Activated CD4-positive, alpha-beta T cell treated with anti-CD3 and anti-CD28 coated beads, Interleukin-10, Interleukin-2, amounts not matched to agents 100 ng/mL and 50 ng/mL, durations not matched to agents 16 hours and 8 hours (primary cell): ENCODE measurements at regions not wholly inside any gene's neighbourhood (a gene's known extent, or its start where the extent isn't known, plus 50 kb on each side); places are given as distances from the start of the nearest gene placed in this dataset.
A peak's percentile ranks its signal among the peaks of the same experiment; 100 is the strongest.
"Not testable (repeated sequence)": the region's sequence is repeated elsewhere in the genome, so short reads cannot be mapped to it uniquely, and the experiment has no call there.

ENCODE experiments used
- DNase-seq: peaks from one replicate; pipeline ENCODE4 v3.0.0-alpha.2; 2020

DNA sequence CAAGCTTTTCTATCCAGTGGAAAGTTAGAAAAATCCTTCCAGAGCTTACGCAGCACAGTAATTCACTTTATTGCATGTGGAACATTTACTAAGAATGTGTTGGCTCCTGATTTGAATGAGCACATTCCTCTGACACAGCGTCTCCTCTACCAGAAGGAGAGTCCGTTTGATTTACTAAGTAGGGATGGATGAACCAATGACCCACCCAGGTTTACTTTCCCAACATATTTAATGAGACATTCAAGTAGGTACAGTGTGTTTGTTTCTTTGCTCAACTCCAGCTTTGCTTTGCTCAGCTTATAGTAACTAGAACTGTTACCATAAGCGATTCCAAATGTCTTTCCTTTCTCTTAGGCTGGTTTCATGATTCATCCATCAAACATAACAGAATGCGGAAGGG, 161.7 kb downstream of the SMARCA1 start:
- DNase-seq = no peak

DNA sequence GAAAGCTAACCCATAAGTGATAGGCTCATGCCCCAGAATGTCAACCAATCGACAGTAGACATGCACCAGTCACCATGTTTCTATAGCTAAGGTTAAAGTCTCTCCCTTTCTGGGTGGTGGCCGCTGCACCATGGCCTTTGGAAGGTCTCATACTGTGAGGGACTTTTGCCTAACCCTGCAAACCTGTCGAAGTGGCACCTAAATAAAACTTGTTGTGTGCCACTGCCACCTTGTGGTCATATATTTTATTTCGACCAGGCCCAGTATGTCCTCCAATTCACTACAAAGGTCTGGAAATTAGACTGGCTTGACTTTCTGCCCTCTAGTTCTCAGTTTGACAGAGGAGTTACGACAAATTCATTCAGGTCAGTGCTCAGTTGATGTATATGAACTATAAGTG, 163.1 kb downstream of the SMARCA1 start:
- DNase-seq = peak; percentile 68

GRCh38 chrX:129359269-129359668, 164.0 kb downstream of the SMARCA1 start:
- DNase-seq = peak; percentile 29

DNA sequence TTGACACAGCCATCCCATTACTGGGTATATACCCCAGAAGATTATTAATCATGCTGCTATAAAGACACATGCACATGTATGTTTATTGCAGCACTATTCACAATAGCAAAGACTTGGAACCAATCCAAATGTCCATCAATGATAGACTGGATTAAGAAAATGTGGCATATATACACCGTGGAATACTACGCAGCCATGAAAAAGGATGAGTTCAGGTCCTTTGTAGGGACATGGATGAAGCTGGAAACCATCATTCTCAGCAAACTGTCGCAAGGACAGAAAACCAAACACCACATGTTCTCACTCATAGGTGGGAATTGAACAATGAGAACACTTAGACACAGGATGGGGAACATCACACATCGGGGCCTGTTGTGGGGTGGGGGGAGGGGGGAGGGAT, 165.9 kb downstream of the SMARCA1 start:
- DNase-seq = not testable (repeated sequence)

GRCh38 chrX:129347291-129347690, 176.0 kb downstream of the SMARCA1 start:
- DNase-seq = no peak

DNA sequence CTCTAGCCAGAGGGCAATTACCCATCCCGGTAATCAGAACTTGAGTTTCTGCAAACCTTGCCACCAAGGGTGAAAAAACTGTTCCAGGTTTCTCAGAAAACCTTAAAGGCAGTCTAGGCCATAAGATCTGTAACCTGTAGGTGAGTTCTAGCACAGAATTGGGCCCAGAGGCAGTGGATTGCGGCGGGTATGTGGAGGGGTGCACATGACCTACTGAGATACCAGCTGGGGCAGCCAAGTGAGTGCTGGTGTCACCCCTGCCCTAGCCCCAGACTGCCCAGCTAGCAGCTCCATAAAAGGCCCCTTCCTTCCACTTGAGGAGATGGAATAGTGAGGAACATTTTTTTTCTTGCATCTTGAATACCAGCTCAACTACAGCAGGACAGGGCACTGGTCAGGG, 176.7 kb downstream of the SMARCA1 start:
- DNase-seq = no peak

GRCh38 chrX:129337264-129337663, 186.0 kb downstream of the SMARCA1 start:
- DNase-seq = not testable (repeated sequence)

- no peak for DNase-seq
These were observed 200.2 kb downstream of the SMARCA1 start for GRCh38 chrX:129323115-129323514.

DNA sequence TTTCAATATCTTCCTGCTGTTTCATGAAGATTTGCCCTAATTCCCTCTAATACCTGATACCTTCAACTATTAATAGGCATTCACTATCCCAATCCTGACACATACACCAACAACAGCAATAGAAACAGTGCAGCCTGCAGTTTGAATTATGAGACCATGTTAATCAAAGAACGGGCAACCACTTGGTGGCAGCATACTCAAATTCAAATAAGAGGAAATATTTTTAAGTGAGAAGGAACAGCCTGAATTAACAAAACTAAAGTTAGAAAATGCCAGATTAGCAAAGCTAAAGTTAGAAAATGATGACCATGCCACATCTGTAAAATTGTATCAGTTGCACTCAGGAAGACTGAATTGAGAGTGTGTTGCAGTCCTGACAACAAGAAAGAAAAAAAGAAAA, 204.9 kb downstream of the SMARCA1 start:
- peak; percentile 11 for DNase-seq

- DNase-seq = no peak
These were observed 206.8 kb downstream of the SMARCA1 start for GRCh38 chrX:129316461-129316860.

- no peak for DNase-seq
These were observed 213.3 kb downstream of the SMARCA1 start for GRCh38 chrX:129310000-129310399.

- DNase-seq = no peak
These were observed 260.4 kb downstream of the SMARCA1 start for GRCh38 chrX:129262912-129263311.

DNA sequence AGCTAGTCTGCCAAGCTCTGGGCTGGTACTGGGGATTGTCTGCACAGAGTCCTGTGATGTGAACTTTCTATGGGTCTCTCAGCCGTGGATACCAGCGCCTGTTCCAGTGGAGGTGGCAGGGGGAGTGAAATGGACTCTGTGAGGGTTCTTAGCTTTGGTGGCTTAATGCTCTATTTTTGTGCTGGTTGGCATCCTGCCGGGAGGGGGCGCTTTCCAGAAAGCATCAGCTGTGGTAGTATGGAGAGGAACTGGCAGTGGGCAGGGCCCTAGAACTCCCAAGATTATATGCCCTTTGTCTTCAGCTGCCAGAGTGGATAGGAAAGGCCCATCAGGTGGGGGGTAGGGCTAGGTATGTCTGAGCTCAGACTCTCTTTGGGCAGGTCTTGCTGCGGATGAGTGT, 267.8 kb downstream of the SMARCA1 start:
- not testable (repeated sequence) for DNase-seq

DNA sequence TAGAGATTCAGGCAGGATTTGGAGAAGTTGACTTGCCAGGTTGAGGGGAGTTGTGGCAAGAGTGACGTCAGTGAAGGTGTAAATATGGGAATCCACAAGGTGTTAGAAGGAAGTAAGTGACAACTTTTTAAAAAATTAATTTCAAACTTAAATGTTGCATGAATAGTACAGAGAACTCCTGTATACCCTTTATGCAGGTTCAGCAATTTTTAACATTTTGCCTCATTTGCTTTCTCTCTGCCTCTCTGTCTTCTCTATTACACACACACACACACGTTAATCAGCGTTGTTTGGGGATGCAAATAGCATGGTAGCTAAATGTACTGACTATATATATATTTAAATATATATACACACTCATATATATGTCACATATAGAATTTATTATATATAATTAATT, 273.7 kb downstream of the SMARCA1 start:
- DNase-seq = no peak

- no peak for DNase-seq
These were observed 275.6 kb downstream of the SMARCA1 start for GRCh38 chrX:129247642-129248041.

DNA sequence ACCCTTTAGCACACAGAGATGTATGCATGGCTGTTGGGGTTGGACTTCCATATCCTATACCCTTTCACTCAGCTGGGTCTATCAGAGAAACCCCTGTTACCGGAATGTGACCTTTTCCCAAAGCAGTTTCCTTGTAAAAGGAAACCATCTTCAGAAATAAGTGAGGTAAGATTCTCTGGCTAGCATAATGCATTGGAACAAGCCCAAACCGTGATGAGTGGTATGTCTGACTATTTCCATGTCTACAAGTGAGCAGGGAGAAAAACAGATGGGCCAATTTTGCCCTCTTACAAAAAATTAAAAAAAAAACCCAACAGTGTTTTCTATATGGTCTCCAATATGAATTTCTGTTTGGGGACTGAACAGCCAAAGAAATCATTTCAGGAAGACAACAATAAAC, 283.9 kb downstream of the SMARCA1 start:
- no peak for DNase-seq

DNA sequence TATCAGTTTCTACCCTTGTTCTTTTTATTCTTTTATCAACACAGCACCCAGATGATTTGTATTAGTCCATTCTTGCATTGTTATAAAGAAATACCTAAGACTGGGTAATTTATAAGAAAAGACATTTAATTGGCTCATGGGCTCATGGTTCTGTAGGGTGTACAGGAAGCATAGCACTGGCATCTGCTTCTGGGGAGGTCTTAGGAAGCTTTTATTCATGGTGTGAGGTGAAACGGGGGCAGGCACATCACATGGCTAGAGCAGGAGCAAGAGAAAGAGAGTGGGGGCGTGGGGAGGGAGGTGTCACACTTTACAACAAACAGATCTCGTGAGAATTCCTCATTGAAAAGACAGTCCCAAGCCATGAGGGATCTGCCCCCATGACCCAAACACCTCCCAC, 285.3 kb downstream of the SMARCA1 start:
- no peak for DNase-seq

GRCh38 chrX:129235903-129236302, 287.4 kb downstream of the SMARCA1 start:
- no peak for DNase-seq

- DNase-seq = no peak
These were observed 289.5 kb downstream of the SMARCA1 start for GRCh38 chrX:129233786-129234185.

DNA sequence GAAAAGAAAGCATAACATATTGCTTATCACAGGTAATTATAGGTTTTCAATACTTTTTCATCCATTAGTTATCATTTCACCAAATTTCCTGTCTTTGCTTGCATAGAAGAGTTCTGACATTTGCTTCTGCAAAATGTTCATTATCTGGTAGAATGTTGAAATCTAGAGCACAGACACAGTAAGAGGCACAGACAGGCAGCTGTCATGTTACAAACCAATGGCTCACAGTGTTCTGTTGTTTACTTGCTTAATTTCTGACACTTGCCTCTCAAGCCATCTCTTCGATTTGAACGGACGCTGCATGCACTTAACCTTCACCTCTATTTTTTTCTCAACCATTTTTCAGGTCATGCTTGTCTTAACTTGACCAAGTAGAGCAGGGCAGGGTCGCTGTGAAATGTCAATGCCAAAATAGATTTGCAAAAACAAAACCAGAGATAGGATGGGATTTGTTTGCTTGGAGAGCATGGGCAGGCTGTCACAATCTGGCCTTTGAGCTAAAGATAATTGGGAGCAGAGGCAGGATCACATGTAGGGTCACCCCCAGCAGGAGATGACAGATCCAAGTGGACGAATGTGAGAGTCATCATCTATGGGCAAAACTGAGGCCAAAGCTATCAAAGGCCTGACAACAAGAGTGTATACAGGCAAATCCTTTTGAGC, 292.3 kb downstream of the SMARCA1 start:
- DNase-seq = no peak

- DNase-seq = no peak
These were observed 293.1 kb downstream of the SMARCA1 start for GRCh38 chrX:129230168-129230567.

DNA sequence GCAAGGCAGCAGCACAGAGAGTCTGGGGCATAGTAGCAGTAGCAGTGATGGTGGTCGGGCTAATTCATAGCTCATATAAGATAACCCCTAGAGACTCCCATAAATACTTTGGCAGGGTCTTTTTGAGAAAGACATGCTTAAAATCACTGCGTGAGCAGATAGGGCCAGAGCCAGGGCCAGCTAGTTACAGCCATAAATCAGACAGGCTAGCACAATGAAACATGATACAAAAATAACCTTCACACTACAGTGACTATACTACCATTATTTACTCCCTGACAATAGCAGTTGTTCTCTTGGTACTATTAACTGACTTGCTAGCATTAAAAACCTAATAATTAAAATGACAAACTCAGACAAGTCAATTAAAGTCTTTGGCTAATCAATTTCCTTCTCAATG, 295.9 kb downstream of the SMARCA1 start:
- DNase-seq = no peak

GRCh38 chrX:129193357-129193756, 329.9 kb downstream of the SMARCA1 start:
- DNase-seq = no peak

- DNase-seq = no peak
These were observed 335.1 kb downstream of the SMARCA1 start for GRCh38 chrX:129188231-129188630.

DNA sequence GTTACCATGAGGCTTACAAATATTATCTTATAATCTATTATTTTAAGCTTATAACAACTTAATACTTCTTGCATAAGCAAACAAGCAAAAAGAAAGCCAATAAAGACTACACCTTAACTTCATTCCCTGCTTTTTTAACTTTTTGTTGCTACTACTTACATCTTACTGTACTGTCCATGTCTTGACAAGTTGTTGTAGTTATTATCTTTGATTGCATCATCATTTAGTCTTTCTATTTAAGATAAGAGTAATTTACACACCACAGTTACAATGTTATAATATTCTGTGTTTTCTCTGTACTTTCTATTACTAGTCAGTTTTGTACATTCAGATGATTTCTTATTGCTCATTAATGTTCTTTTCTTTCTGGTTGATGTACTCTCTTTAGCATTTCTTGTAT, 346.6 kb downstream of the SMARCA1 start:
- DNase-seq = no peak

- DNase-seq = no peak
These were observed 362.2 kb downstream of the SMARCA1 start for GRCh38 chrX:129161108-129161507.
